Panc1 (cell line): ENCODE measurements at regions not wholly inside any gene's neighbourhood (a gene's known extent, or its start where the extent isn't known, plus 50 kb on each side); places are given as distances from the start of the nearest gene placed in this dataset.

Experiments used
- ATAC-seq: fragments of 200-7000 bp; cut with Tn5 transposase; 2 replicates; pipeline ENCODE4 v1.9.1; 2020; ENCODE audit warnings: mild to moderate bottlenecking, moderate library complexity
- BruUV-seq: library from RNA; stranded (reverse); fragments of 400-500 nt; replicated peaks from 2 replicates; lab custom pipeline; 2021; lab: Mats Ljungman, UMichigan
- CTCF ChIA-PET: fragments of 300-600 bp; sonication (Branson Sonifier 250); formaldehyde crosslinking; loops from one replicate; lab custom pipeline; 2022; ENCODE audit warnings: antibody characterized with exemption; lab: Charles Lee
- POLR2A ChIA-PET: fragments of 300-600 bp; sonication (Branson Sonifier 250); formaldehyde crosslinking; loops from one replicate; lab custom pipeline; 2022; ENCODE audit warnings: antibody characterized with exemption; lab: Charles Lee
- DNase-seq: peaks from one replicate; pipeline ENCODE4 v3.0.0-alpha.2; 2010; ENCODE audit warnings: low read depth, low spot score
- H3K27ac ChIP-seq: 2 replicates; pipeline ENCODE4 v1.5.1; 2011; ENCODE audit warnings: mild to moderate bottlenecking, low read length, inconsistent platforms
- H3K27me3 ChIP-seq: fragments of 200-500 bp; sonication (Bioruptor generic); 2 replicates; pipeline ENCODE4 v1.6.0; 2014; ENCODE audit warnings: low read length, inconsistent platforms; ENCODE audit not compliant: control insufficient read depth, insufficient read depth
- H3K36me3 ChIP-seq: fragments of 200-500 bp; sonication (Bioruptor generic); 2 replicates; pipeline ENCODE4 v1.5.1; 2014; ENCODE audit warnings: inconsistent platforms, mild to moderate bottlenecking, low read length, moderate library complexity; ENCODE audit not compliant: control insufficient read depth, insufficient read depth
- H3K4me1 ChIP-seq: 2 replicates; pipeline ENCODE4 v1.5.1; 2011; ENCODE audit warnings: inconsistent platforms, mild to moderate bottlenecking, low read length, moderate library complexity; ENCODE audit not compliant: control insufficient read depth, insufficient read depth
- H3K4me3 ChIP-seq, 2 experiments: 2 replicates each; pipeline ENCODE4 v1.5.1; 2011 to 2012; ENCODE audit warnings: low read depth in 2 of 2, low read length in 2 of 2, mild to moderate bottlenecking in 2 of 2, inconsistent platforms in 1 of 2, moderate library complexity in 1 of 2
- H3K9me3 ChIP-seq: fragments of 200-500 bp; sonication (Bioruptor generic); 2 replicates; pipeline ENCODE4 v1.5.1; 2014; ENCODE audit warnings: low read depth, mild to moderate bottlenecking, inconsistent platforms, low read length, moderate library complexity; ENCODE audit not compliant: control insufficient read depth, insufficient read depth
- CTCF ChIP-seq: fragments of 450-650 bp; IDR thresholded peaks from 2 replicates; pipeline ENCODE4 v1.5.1; 2017; ENCODE audit warnings: mild to moderate bottlenecking
- POLR2AphosphoS5 ChIP-seq: IDR thresholded peaks from 2 replicates; pipeline ENCODE4 v1.6.1; 2012; ENCODE audit warnings: mild to moderate bottlenecking, low read depth, low read length, moderate library complexity
- SIN3A ChIP-seq: IDR thresholded peaks from 2 replicates; pipeline ENCODE4 v1.6.1; 2012; ENCODE audit warnings: low read depth, mild to moderate bottlenecking, low read length, moderate library complexity, borderline replicate concordance; ENCODE audit not compliant: insufficient read depth
- TCF7L2 ChIP-seq: IDR thresholded peaks from 2 replicates; pipeline ENCODE4 v1.6.1; 2011; ENCODE audit warnings: mild to moderate bottlenecking, low read depth, low read length, inconsistent platforms
- in situ Hi-C: cut with HindIII; loops from 2 replicates; pipeline ENCODE4 v1.10.0; 2016; ENCODE audit warnings: low sequenced_read_pairs, low pct_unique_long_range_greater_than_20kb
- intact Hi-C: fragments of 100-400 bp; cut with micrococcal nuclease; formaldehyde crosslinking; loops from one replicate; pipeline ENCODE4 v1.10.0; 2022; ENCODE audit not compliant: unreplicated experiment
- TF ChIP-seq, protein P1 (sequence below), 2 experiments: IDR thresholded peaks; 2 replicates each; pipeline ENCODE4 v1.6.1; 2011 to 2012; ENCODE audit warnings: low read depth in 2 of 2, control low read depth in 1 of 2, low read length in 1 of 2, mild to moderate bottlenecking in 1 of 2, moderate library complexity in 1 of 2; ENCODE audit not compliant: insufficient read depth in 1 of 2

- peaks cover 14% of the 10 kb centered on the region for H3K9me3 ChIP-seq
- ChIA-PET POLR2A (no interaction called here), CTCF (no interaction called here)
- no TSS peak for BruUV-seq
- ATAC-seq, result no peak
- no peaks in the 10 kb centered on the region for H3K27me3 ChIP-seq
- TF ChIP-seq TCF7L2 (no peak), CTCF (no peak), SIN3A (no peak), POLR2AphosphoS5 (no peak)
- TF ChIP-seq, protein P1, sequence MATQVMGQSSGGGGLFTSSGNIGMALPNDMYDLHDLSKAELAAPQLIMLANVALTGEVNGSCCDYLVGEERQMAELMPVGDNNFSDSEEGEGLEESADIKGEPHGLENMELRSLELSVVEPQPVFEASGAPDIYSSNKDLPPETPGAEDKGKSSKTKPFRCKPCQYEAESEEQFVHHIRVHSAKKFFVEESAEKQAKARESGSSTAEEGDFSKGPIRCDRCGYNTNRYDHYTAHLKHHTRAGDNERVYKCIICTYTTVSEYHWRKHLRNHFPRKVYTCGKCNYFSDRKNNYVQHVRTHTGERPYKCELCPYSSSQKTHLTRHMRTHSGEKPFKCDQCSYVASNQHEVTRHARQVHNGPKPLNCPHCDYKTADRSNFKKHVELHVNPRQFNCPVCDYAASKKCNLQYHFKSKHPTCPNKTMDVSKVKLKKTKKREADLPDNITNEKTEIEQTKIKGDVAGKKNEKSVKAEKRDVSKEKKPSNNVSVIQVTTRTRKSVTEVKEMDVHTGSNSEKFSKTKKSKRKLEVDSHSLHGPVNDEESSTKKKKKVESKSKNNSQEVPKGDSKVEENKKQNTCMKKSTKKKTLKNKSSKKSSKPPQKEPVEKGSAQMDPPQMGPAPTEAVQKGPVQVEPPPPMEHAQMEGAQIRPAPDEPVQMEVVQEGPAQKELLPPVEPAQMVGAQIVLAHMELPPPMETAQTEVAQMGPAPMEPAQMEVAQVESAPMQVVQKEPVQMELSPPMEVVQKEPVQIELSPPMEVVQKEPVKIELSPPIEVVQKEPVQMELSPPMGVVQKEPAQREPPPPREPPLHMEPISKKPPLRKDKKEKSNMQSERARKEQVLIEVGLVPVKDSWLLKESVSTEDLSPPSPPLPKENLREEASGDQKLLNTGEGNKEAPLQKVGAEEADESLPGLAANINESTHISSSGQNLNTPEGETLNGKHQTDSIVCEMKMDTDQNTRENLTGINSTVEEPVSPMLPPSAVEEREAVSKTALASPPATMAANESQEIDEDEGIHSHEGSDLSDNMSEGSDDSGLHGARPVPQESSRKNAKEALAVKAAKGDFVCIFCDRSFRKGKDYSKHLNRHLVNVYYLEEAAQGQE (IDR thresholded peaks at IDR 0.05; ENCODE audit: insufficient read depth in 1 of 2, low read depth in 2 of 2, low read length in 1 of 2), result no peak
- H3K4me1 ChIP-seq, result no peaks in the 10 kb centered on the region
- H3K27ac ChIP-seq, result no peak overlapping the region
- no peaks in the 10 kb centered on the region for H3K36me3 ChIP-seq
- in situ Hi-C loops, result no loop called here
- H3K4me3 ChIP-seq, result no peak overlapping the region
- intact Hi-C loops, result no loop called here
- DNase-seq, result no peak
These were observed 252.2 kb downstream of the SYT10 start for GRCh38 chr12:33187409-33187808.

DNA sequence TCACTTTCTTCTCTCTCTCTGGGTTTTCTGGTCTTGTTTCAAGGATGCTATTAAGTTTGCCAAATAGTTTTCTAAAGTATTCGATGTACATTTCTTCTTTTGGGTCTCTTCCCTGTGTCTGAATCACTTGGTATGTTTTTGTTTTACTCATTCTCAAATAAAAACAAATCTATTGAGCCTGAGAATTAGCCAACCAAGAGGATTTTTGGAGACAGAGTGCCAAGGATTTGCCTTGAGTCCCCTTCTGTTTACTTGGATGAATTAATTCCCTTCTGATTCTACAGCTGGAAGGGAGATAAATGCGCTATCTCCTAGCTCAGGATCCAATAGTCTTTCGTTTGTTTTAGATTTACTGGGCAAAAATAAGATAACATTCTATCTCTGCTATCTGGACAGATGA is 255.5 kb downstream of the SYT10 start:
- POLR2A ChIA-PET, result no interaction called here
- ATAC-seq (no peak), DNase-seq (no peak)
- CTCF ChIA-PET, result no interaction called here
- H3K27me3 ChIP-seq, result no peaks in the 10 kb centered on the region
- intact Hi-C loops (no loop called here), in situ Hi-C loops (no loop called here)
- no peaks in the 10 kb centered on the region for H3K4me1 ChIP-seq
- H3K4me3 ChIP-seq, result no peak overlapping the region
- no peak for TF ChIP-seq CTCF
- TF ChIP-seq POLR2AphosphoS5, result no peak
- TF ChIP-seq, protein P1 (IDR thresholded peaks at IDR 0.05; ENCODE audit: insufficient read depth in 1 of 2, low read depth in 2 of 2, low read length in 1 of 2), result no peak
- TF ChIP-seq TCF7L2, result no peak
- TF ChIP-seq SIN3A, result no peak
- H3K9me3 ChIP-seq, result peaks cover 12% of the 10 kb centered on the region
- no TSS peak for BruUV-seq
- no peak overlapping the region for H3K27ac ChIP-seq
- H3K36me3 ChIP-seq, result no peaks in the 10 kb centered on the region
